Astrocyte (in vitro differentiated cells and primary cell): ENCODE measurements at regions not wholly inside any gene's neighbourhood (a gene's known extent, or its start where the extent isn't known, plus 50 kb on each side); places are given as distances from the start of the nearest gene placed in this dataset.

Source experiments
- EZH2 ChIP-seq: IDR thresholded peaks from 2 replicates; pipeline ENCODE4 v1.6.1; 2012; ENCODE audit warnings: mild to moderate bottlenecking, low read length, inconsistent platforms; ENCODE audit not compliant: insufficient read depth
- TF ChIP-seq, protein P1 (sequence below): IDR thresholded peaks from 2 replicates; pipeline ENCODE4 v1.5.1; 2011; ENCODE audit warnings: low read depth, mild to moderate bottlenecking, inconsistent platforms, low read length, moderate library complexity; ENCODE audit not compliant: insufficient read depth

DNA sequence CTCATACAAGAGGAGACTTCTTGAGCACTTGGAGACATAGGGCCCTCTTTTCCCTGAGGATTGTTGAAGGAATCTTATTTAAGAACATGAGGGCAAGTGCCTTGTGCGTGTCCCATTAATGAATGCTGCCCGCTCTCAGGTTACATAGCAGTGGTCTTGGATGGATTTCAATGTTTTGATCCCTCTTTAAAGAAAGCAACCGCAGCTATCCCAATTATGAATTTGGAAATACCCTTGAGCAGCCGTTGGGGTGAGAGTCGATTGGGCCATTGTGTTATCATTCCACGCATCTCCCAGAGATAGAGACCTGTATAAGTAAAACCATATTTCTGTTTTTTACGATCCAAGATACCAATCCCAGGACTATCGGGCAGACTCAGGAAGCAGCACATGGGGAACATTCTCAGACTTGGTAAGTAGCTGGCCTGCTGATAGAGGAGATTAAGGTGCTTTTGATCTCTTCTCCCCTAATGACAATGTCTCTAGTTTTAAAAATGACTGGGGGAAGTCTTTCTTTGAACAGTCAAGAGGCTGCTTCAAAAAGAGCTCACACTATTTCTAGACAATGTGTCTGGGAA is 145.3 kb downstream of the MACROH2A1 start:
- TF ChIP-seq, protein P1, sequence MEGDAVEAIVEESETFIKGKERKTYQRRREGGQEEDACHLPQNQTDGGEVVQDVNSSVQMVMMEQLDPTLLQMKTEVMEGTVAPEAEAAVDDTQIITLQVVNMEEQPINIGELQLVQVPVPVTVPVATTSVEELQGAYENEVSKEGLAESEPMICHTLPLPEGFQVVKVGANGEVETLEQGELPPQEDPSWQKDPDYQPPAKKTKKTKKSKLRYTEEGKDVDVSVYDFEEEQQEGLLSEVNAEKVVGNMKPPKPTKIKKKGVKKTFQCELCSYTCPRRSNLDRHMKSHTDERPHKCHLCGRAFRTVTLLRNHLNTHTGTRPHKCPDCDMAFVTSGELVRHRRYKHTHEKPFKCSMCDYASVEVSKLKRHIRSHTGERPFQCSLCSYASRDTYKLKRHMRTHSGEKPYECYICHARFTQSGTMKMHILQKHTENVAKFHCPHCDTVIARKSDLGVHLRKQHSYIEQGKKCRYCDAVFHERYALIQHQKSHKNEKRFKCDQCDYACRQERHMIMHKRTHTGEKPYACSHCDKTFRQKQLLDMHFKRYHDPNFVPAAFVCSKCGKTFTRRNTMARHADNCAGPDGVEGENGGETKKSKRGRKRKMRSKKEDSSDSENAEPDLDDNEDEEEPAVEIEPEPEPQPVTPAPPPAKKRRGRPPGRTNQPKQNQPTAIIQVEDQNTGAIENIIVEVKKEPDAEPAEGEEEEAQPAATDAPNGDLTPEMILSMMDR: no peak
- no peak for TF ChIP-seq EZH2
